ENCODE measurements at regions not wholly inside any gene's neighbourhood (a gene's known extent, or its start where the extent isn't known, plus 50 kb on each side); places are given as distances from the start of the nearest gene placed in this dataset.
"Not testable (repeated sequence)": the region's sequence is repeated elsewhere in the genome, so short reads cannot be mapped to it uniquely, and the experiment has no call there.

- H3K9me3 Mint-ChIP-seq, result no peaks in the 10 kb centered on the region
- no peaks in the 10 kb centered on the region for H3K36me3 Mint-ChIP-seq
- H3K27ac Mint-ChIP-seq, result no peak overlapping the region
- no peaks in the 10 kb centered on the region for H3K4me1 Mint-ChIP-seq
- DNase-seq, result no peak
- peaks cover 2 to 32% (median 13%) of the 10 kb centered on the region in 5 donors for H3K27me3 Mint-ChIP-seq
- ATAC-seq, result no peak
- no peak overlapping the region for H3K4me3 Mint-ChIP-seq
- POLR2A ChIA-PET, result no interaction called here
These were observed 52.0 kb upstream of the LRIG1 start for GRCh38 chr3:66552846-66553245.

- ATAC-seq (no peak), DNase-seq (no peak)
- POLR2A ChIA-PET, result no interaction called here
- Mint-ChIP-seq H3K27ac (no peak overlapping the region), H3K4me3 (no peak overlapping the region), H3K9me3 (peaks cover 0 to 1% (median 0%) of the 10 kb centered on the region in 9 donors), H3K36me3 (no peaks in the 10 kb centered on the region), H3K27me3 (peaks cover 2 to 32% (median 12%) of the 10 kb centered on the region in 5 donors), H3K4me1 (no peaks in the 10 kb centered on the region)
These were observed 52.8 kb upstream of the LRIG1 start for GRCh38 chr3:66553441-66554113.

- no peak for DNase-seq
- no peaks in the 10 kb centered on the region for H3K36me3 Mint-ChIP-seq
- peaks cover 0 to 7% (median 0%) of the 10 kb centered on the region in 9 donors for H3K9me3 Mint-ChIP-seq
- ATAC-seq, result no peak
- H3K4me3 Mint-ChIP-seq, result no peak overlapping the region
- peaks cover 3 to 32% (median 12%) of the 10 kb centered on the region in 5 donors for H3K27me3 Mint-ChIP-seq
- no peaks in the 10 kb centered on the region for H3K4me1 Mint-ChIP-seq
- no peak overlapping the region for H3K27ac Mint-ChIP-seq
- POLR2A ChIA-PET, result no interaction called here
These were observed 53.4 kb upstream of the LRIG1 start for GRCh38 chr3:66554178-66554577.

- Mint-ChIP-seq H3K27ac (no peak overlapping the region), H3K27me3 (peaks cover 3 to 29% (median 12%) of the 10 kb centered on the region in 5 donors), H3K9me3 (peaks cover 0 to 16% (median 3%) of the 10 kb centered on the region in 9 donors), H3K4me1 (no peaks in the 10 kb centered on the region), H3K4me3 (no peak overlapping the region), H3K36me3 (peaks cover 0 to 2% (median 0%) of the 10 kb centered on the region in 3 donors)
- POLR2A ChIA-PET, result no interaction called here
- DNase-seq, result no peak
- ATAC-seq, result no peak
These were observed 54.5 kb upstream of the LRIG1 start for GRCh38 chr3:66555214-66555844.

GRCh38 chr3:66557170-66557569 is 56.3 kb upstream of the LRIG1 start:
- no peak for ATAC-seq
- no peaks in the 10 kb centered on the region for H3K4me1 Mint-ChIP-seq

GRCh38 chr3:66559924-66560323 is 59.1 kb upstream of the LRIG1 start:
- H3K27me3 Mint-ChIP-seq, POLR2A ChIA-PET, DNase-seq, H3K27ac Mint-ChIP-seq, ATAC-seq, H3K36me3 Mint-ChIP-seq, H3K4me1 Mint-ChIP-seq, H3K4me3 Mint-ChIP-seq: not testable (repeated sequence)
- H3K9me3 Mint-ChIP-seq, result peaks cover 0 to 20% (median 3%) of the 10 kb centered on the region in 9 donors

More at GRCh38 chr3:66557170-66557569, 56.3 kb upstream of the LRIG1 start:
- H3K9me3 Mint-ChIP-seq, result peaks cover 0 to 20% (median 3%) of the 10 kb centered on the region in 9 donors
- H3K36me3 Mint-ChIP-seq, result peaks cover 0 to 6% (median 0%) of the 10 kb centered on the region in 3 donors
- DNase-seq, result no peak
- no peak overlapping the region for H3K27ac Mint-ChIP-seq
- peaks cover 3 to 20% (median 9%) of the 10 kb centered on the region in 5 donors for H3K27me3 Mint-ChIP-seq
- POLR2A ChIA-PET, result no interaction called here
- no peak overlapping the region for H3K4me3 Mint-ChIP-seq

GRCh38 chr3:66561367-66561766 is 60.5 kb upstream of the LRIG1 start:
- H3K4me1 Mint-ChIP-seq, result no peaks in the 10 kb centered on the region
- POLR2A ChIA-PET, result interaction anchor here (0.8 kb wide), 1 partner anchor 56 kb away, joined by 6 read pairs; no protein-coding TSS in a partner anchor
- peaks cover 0 to 2% (median 0%) of the 10 kb centered on the region in 5 donors for H3K27me3 Mint-ChIP-seq
- no peak overlapping the region for H3K4me3 Mint-ChIP-seq
- DNase-seq (no peak), ATAC-seq (no peak)
- peaks cover 0 to 20% (median 3%) of the 10 kb centered on the region in 9 donors for H3K9me3 Mint-ChIP-seq
- peaks cover 0 to 6% (median 0%) of the 10 kb centered on the region in 3 donors for H3K36me3 Mint-ChIP-seq
- H3K27ac Mint-ChIP-seq, result no peak overlapping the region

GRCh38 chr3:66565301-66565700 is 64.5 kb upstream of the LRIG1 start:
- no peak overlapping the region for H3K27ac Mint-ChIP-seq
- H3K9me3 Mint-ChIP-seq, result peaks cover 0 to 4% (median under 1%) of the 10 kb centered on the region in 9 donors
- H3K4me3 Mint-ChIP-seq, result no peak overlapping the region
- H3K4me1 Mint-ChIP-seq, result no peaks in the 10 kb centered on the region
- POLR2A ChIA-PET, result no interaction called here
- H3K36me3 Mint-ChIP-seq, result peaks cover 0 to 4% (median 0%) of the 10 kb centered on the region in 3 donors
- peaks cover 0 to 12% (median 0%) of the 10 kb centered on the region in 5 donors for H3K27me3 Mint-ChIP-seq
- ATAC-seq (no peak), DNase-seq (no peak)

- no peak overlapping the region for H3K27ac Mint-ChIP-seq
- H3K27me3 Mint-ChIP-seq, result peaks cover 0 to 13% (median 0%) of the 10 kb centered on the region in 5 donors
- POLR2A ChIA-PET, result no interaction called here
- no peak for DNase-seq
- H3K36me3 Mint-ChIP-seq, result no peaks in the 10 kb centered on the region
- H3K9me3 Mint-ChIP-seq, result no peaks in the 10 kb centered on the region
- H3K4me3 Mint-ChIP-seq, result no peak overlapping the region
- ATAC-seq, result no peak
- no peaks in the 10 kb centered on the region for H3K4me1 Mint-ChIP-seq
These were observed 66.3 kb upstream of the LRIG1 start for GRCh38 chr3:66567077-66567476.

- peaks cover 0 to 25% (median 6%) of the 10 kb centered on the region in 5 donors for H3K27me3 Mint-ChIP-seq
- DNase-seq (no peak), ATAC-seq (no peak)
- H3K9me3 Mint-ChIP-seq, result no peaks in the 10 kb centered on the region
- peak overlapping the region in 1 of 10 donors; percentile 49 for H3K27ac Mint-ChIP-seq
- peaks cover 0 to 3% (median 0%) of the 10 kb centered on the region in 4 donors for H3K4me1 Mint-ChIP-seq
- H3K4me3 Mint-ChIP-seq, result no peak overlapping the region
- POLR2A ChIA-PET, result no interaction called here
- no peaks in the 10 kb centered on the region for H3K36me3 Mint-ChIP-seq
These were observed 71.4 kb upstream of the LRIG1 start for GRCh38 chr3:66572090-66572675.

GRCh38 chr3:66572938-66573710 is 72.3 kb upstream of the LRIG1 start:
- no peaks in the 10 kb centered on the region for H3K36me3 Mint-ChIP-seq
- ATAC-seq, result no peak
- H3K27ac Mint-ChIP-seq, result no peak overlapping the region
- H3K4me1 Mint-ChIP-seq, result peaks cover 0 to 3% (median 0%) of the 10 kb centered on the region in 4 donors
- H3K4me3 Mint-ChIP-seq, result no peak overlapping the region
- no peak for DNase-seq
- H3K27me3 Mint-ChIP-seq, result peaks cover 0 to 29% (median 6%) of the 10 kb centered on the region in 5 donors
- peaks cover 0 to 2% (median 0%) of the 10 kb centered on the region in 9 donors for H3K9me3 Mint-ChIP-seq
- POLR2A ChIA-PET, result no interaction called here

GRCh38 chr3:66574091-66574490 is 73.3 kb upstream of the LRIG1 start:
- peaks cover 0 to 3% (median 0%) of the 10 kb centered on the region in 4 donors for H3K4me1 Mint-ChIP-seq
- POLR2A ChIA-PET, result no interaction called here
- H3K36me3 Mint-ChIP-seq, result peaks cover under 1 to 9% (median 1%) of the 10 kb centered on the region in 3 donors
- no peak for ATAC-seq
- H3K27ac Mint-ChIP-seq, result no peak overlapping the region
- peaks cover 1 to 11% (median 7%) of the 10 kb centered on the region in 9 donors for H3K9me3 Mint-ChIP-seq
- no peak overlapping the region for H3K4me3 Mint-ChIP-seq
- H3K27me3 Mint-ChIP-seq, result peaks cover 6 to 39% (median 14%) of the 10 kb centered on the region in 5 donors
- DNase-seq, result no peak
